PC-9 (cell line): ENCODE measurements at regions not wholly inside any gene's neighbourhood (a gene's known extent, or its start where the extent isn't known, plus 50 kb on each side); places are given as distances from the start of the nearest gene placed in this dataset.

Experiments
- BruUV-seq: library from RNA; stranded (reverse); fragments of 400-500 nt; replicated peaks from 2 replicates; lab custom pipeline; 2021; lab: Mats Ljungman, UMichigan
- CTCF ChIA-PET: fragments of 300-600 bp; sonication (Branson Sonifier 250); formaldehyde crosslinking; loops from one replicate; lab custom pipeline; 2022; ENCODE audit warnings: antibody characterized with exemption; lab: Charles Lee
- POLR2A ChIA-PET: fragments of 300-600 bp; sonication (Branson Sonifier 250); formaldehyde crosslinking; loops from one replicate; lab custom pipeline; 2022; ENCODE audit warnings: antibody characterized with exemption; ENCODE audit not compliant: unreplicated experiment; lab: Charles Lee
- DNase-seq, 2 experiments: peaks; one replicate each; pipeline versions ENCODE4 v3.0.0 to v3.0.0-alpha.2; 2015 to 2022; ENCODE audit warnings: mixed read lengths in 1 of 2
- H2AFZ ChIP-seq: fragments of 200-600 bp; sonication (generic); 2 replicates; pipeline ENCODE4 v1.8.1; 2017; ENCODE audit warnings: antibody characterized with exemption
- H3F3A ChIP-seq: fragments of 200-600 bp; sonication (generic); 2 replicates; pipeline ENCODE4 v1.8.1; 2017; ENCODE audit warnings: antibody characterized with exemption, mild to moderate bottlenecking, low read depth; ENCODE audit not compliant: insufficient read depth
- H3K27ac ChIP-seq: fragments of 200-600 bp; sonication (generic); 2 replicates; pipeline ENCODE4 v1.6.1; 2016; ENCODE audit warnings: mixed run types
- H3K27me3 ChIP-seq: fragments of 200-600 bp; sonication (generic); 2 replicates; pipeline ENCODE4 v1.6.1; 2016; ENCODE audit warnings: low read depth, mixed run types; ENCODE audit not compliant: insufficient read depth
- H3K36me3 ChIP-seq: fragments of 200-600 bp; sonication (generic); 2 replicates; pipeline ENCODE4 v1.6.1; 2016; ENCODE audit warnings: low read depth, mixed run types
- H3K4me1 ChIP-seq: fragments of 200-600 bp; sonication (generic); replicated peaks from 2 replicates; pipeline ENCODE4 v1.6.1; 2016; ENCODE audit warnings: mixed run types; ENCODE audit not compliant: insufficient read depth
- H3K4me2 ChIP-seq: fragments of 200-600 bp; sonication (generic); 2 replicates; pipeline ENCODE4 v1.6.1; 2017; ENCODE audit warnings: mixed run types
- H3K4me3 ChIP-seq: fragments of 200-600 bp; sonication (generic); 2 replicates; pipeline ENCODE4 v1.6.1; 2016; ENCODE audit warnings: mixed run types
- H3K79me2 ChIP-seq: fragments of 200-600 bp; sonication (generic); 2 replicates; pipeline ENCODE4 v1.6.1; 2017; ENCODE audit warnings: low read depth, mixed run types
- H3K9me2 ChIP-seq: fragments of 200-600 bp; sonication (generic); 2 replicates; pipeline ENCODE4 v1.8.1; 2017; ENCODE audit warnings: mild to moderate bottlenecking; ENCODE audit not compliant: insufficient read depth
- H3K9me3 ChIP-seq: fragments of 200-600 bp; sonication (generic); 2 replicates; pipeline ENCODE4 v1.8.1; 2016; ENCODE audit warnings: low read depth; ENCODE audit not compliant: insufficient read depth
- H4K20me1 ChIP-seq: fragments of 200-600 bp; sonication (generic); 2 replicates; pipeline ENCODE4 v1.8.1; 2017; ENCODE audit not compliant: insufficient read depth
- CTCF ChIP-seq: fragments of 200-600 bp; sonication (generic); conservative IDR thresholded peaks from 2 replicates; pipeline ENCODE4 v1.6.1; 2017; ENCODE audit warnings: mixed run types, antibody characterized with exemption, mild to moderate bottlenecking, moderate library complexity
- EZH2 ChIP-seq: fragments of 200-600 bp; sonication (generic); IDR thresholded peaks from 2 replicates; pipeline ENCODE4 v1.8.0; 2017; ENCODE audit warnings: antibody characterized with exemption, low read depth
- intact Hi-C: fragments of 100-400 bp; cut with micrococcal nuclease; formaldehyde crosslinking; loops from one replicate; pipeline ENCODE4 v1.10.0; 2022; ENCODE audit not compliant: unreplicated experiment

DNA sequence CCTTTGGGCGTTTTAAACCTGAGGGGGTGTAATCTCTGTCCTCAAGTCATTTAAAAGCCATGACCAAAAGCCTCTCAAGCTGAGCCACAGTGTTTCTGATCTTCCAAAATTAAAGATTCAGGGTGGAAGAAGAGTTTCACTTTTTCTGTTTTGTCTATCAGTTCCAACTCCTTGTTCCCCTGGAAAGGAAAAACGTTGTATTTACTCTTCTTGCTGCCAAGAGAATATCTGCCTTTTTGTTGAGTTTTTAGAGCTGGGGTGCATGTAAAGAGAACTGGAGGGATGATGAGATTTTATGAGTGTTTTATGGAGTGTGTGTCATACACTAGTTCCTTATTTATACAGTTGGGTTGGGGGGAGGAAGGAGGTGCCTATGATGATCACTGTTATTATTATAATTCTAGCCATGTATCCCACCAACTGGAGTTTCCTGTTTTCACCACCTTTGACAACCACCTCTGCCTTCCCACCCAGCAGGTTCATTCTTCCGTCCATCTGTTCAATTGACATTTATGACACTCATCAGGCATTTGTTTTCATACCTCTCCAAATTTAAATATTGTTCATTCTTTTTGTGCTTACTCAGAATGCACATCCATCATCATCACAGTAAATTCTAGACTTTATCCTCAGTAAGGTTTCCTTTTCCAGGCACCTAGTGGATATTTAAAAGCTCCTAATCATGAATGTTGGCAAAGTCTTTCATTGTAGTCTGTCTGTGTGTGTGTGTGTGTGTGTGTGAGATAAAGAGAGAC is 97.9 kb upstream of the MPDZ start:
- no peaks in the 10 kb centered on the region for H3K79me2 ChIP-seq
- no peak overlapping the region for H3K4me2 ChIP-seq
- no TSS peak for BruUV-seq
- no peaks in the 10 kb centered on the region for H3K9me2 ChIP-seq
- no peak overlapping the region for H3K27ac ChIP-seq
- TF ChIP-seq EZH2 (no peak), CTCF (no peak)
- no peaks in the 10 kb centered on the region for H3K36me3 ChIP-seq
- no peaks in the 10 kb centered on the region for H3K4me1 ChIP-seq
- H2AFZ ChIP-seq: no peak overlapping the region
- no peaks in the 10 kb centered on the region for H3K27me3 ChIP-seq
- no peaks in the 10 kb centered on the region for H3F3A ChIP-seq
- no peaks in the 10 kb centered on the region for H3K9me3 ChIP-seq
- H4K20me1 ChIP-seq: no peaks in the 10 kb centered on the region
- H3K4me3 ChIP-seq: no peak overlapping the region
- POLR2A ChIA-PET: interaction anchor here (0.7 kb wide), 1 partner anchor 1724 kb away, joined by 4 read pairs; no protein-coding TSS in a partner anchor
- CTCF ChIA-PET: no interaction called here
- intact Hi-C loops: no loop called here
- DNase-seq: no peak

- Histone ChIP-seq H3K9me3 (no peaks in the 10 kb centered on the region), H3K4me1 (no peaks in the 10 kb centered on the region), H3K79me2 (no peaks in the 10 kb centered on the region), H3K4me3 (no peak overlapping the region), H2AFZ (no peak overlapping the region), H3K36me3 (no peaks in the 10 kb centered on the region), H4K20me1 (no peaks in the 10 kb centered on the region), H3K9me2 (no peaks in the 10 kb centered on the region), H3K4me2 (no peak overlapping the region), H3F3A (no peaks in the 10 kb centered on the region), H3K27me3 (no peaks in the 10 kb centered on the region), H3K27ac (no peak overlapping the region)
- no TSS peak for BruUV-seq
- TF ChIP-seq CTCF (no peak), EZH2 (no peak)
- POLR2A ChIA-PET: no interaction called here
- no peak for DNase-seq
- CTCF ChIA-PET: no interaction called here
- intact Hi-C loops: no loop called here
These were observed 93.0 kb upstream of the MPDZ start for GRCh38 chr9:13372510-13372909.

- no peak for DNase-seq
- no peak overlapping the region for H3K4me3 ChIP-seq
- H3K9me2 ChIP-seq: no peaks in the 10 kb centered on the region
- no peaks in the 10 kb centered on the region for H3K36me3 ChIP-seq
- H3K79me2 ChIP-seq: no peaks in the 10 kb centered on the region
- no peak overlapping the region for H2AFZ ChIP-seq
- no peaks in the 10 kb centered on the region for H3K27me3 ChIP-seq
- H3K4me2 ChIP-seq: no peak overlapping the region
- BruUV-seq: no TSS peak
- H3K4me1 ChIP-seq: no peaks in the 10 kb centered on the region
- ChIA-PET CTCF (no interaction called here), POLR2A (no interaction called here)
- no peaks in the 10 kb centered on the region for H4K20me1 ChIP-seq
- H3K9me3 ChIP-seq: no peaks in the 10 kb centered on the region
- no peaks in the 10 kb centered on the region for H3F3A ChIP-seq
- TF ChIP-seq CTCF (no peak), EZH2 (no peak)
- intact Hi-C loops: no loop called here
- no peak overlapping the region for H3K27ac ChIP-seq
These were observed 89.9 kb upstream of the MPDZ start for GRCh38 chr9:13369431-13369830.
